Stomach (tissue), 4 donors: ENCODE measurements at regions not wholly inside any gene's neighbourhood (a gene's known extent, or its start where the extent isn't known, plus 50 kb on each side); places are given as distances from the start of the nearest gene placed in this dataset.

ENCODE experiments used
- CTCF ChIP-seq, 7 experiments: fragments of 450-650 bp in 4 of 7; fragments of 200-600 bp in 3 of 7; sonication (generic) in 3 of 7; IDR thresholded peaks; one replicate each; pipeline ENCODE4 v1.5.1; 2016 to 2019; ENCODE audit warnings: antibody characterized with exemption in 7 of 7, control low read depth in 2 of 7, mild to moderate bottlenecking in 1 of 7
- POLR2A ChIP-seq, 4 donors: fragments of 450-650 bp; IDR thresholded peaks; one replicate each; pipeline ENCODE4 v1.6.1; 2016; ENCODE audit warnings: antibody characterized with exemption in 4 of 4, control low read depth in 2 of 4, mild to moderate bottlenecking in 1 of 4, moderate library complexity in 1 of 4
- POLR2AphosphoS5 ChIP-seq, 3 donors: sonication (generic); formaldehyde crosslinking; IDR thresholded peaks; one replicate each; pipeline ENCODE4 v1.6.1; 2016; ENCODE audit warnings: antibody characterized with exemption in 3 of 3

GRCh38 chr1:118396829-118397495, 211.9 kb upstream of the SPAG17 start:
- TF ChIP-seq CTCF (IDR thresholded peaks at IDR 0.05): no peak
- TF ChIP-seq POLR2AphosphoS5 (IDR thresholded peaks at IDR 0.05): no peak
- TF ChIP-seq POLR2A (IDR thresholded peaks at IDR 0.05): no peak
